Brain microvascular endothelial cell (primary cell): ENCODE measurements at regions not wholly inside any gene's neighbourhood (a gene's known extent, or its start where the extent isn't known, plus 50 kb on each side); places are given as distances from the start of the nearest gene placed in this dataset.

Experiments
- DNase-seq: peaks from one replicate; pipeline ENCODE4 v3.0.0-alpha.2; 2020
- H3K27ac ChIP-seq: fragments of 250-450 bp; sonication (Bioruptor Pico); 2 replicates; pipeline ENCODE4 v1.5.1; 2020; ENCODE audit warnings: mild to moderate bottlenecking, moderate library complexity
- H3K27me3 ChIP-seq: fragments of 250-450 bp; sonication (Bioruptor Pico); replicated peaks from 2 replicates; pipeline ENCODE4 v1.5.1; 2020; ENCODE audit warnings: mild to moderate bottlenecking
- H3K36me3 ChIP-seq: fragments of 250-450 bp; sonication (Bioruptor Pico); replicated peaks from 2 replicates; pipeline ENCODE4 v1.5.1; 2020; ENCODE audit warnings: mild to moderate bottlenecking
- H3K4me3 ChIP-seq: 2 replicates; pipeline ENCODE4 v1.5.1; 2011; ENCODE audit warnings: low read depth, mild to moderate bottlenecking, control low read depth, low read length, moderate library complexity
- CTCF ChIP-seq: IDR thresholded peaks from 2 replicates; pipeline ENCODE4 v1.5.1; 2011; ENCODE audit warnings: low read depth, mild to moderate bottlenecking, moderate library complexity, low read length, control low read depth, inconsistent platforms; ENCODE audit errors: missing control alignments
- in situ Hi-C: cut with HindIII; loops from 2 replicates; pipeline ENCODE4 v1.10.0; 2017; ENCODE audit warnings: low sequenced_read_pairs, low pct_ligation_motif_present

DNA sequence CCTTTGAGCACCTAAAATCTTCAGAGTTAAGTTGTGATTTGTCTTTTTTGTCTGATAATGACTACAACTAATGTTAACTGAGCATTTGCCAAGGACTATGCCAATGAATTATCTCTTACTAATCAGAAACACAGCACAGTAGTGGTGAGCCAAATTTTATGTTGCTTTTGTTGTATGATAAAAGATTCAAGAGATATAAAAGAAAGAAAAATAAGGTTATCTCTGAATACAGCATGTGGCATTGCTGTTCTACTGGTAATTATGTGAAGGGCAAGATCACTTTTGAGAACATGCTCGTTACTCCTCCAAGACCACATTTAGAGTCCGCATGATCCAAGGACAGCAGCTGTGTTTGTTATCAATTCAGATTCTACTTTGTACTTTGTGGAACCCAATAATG, 133.4 kb upstream of the MYLIP start:
- Histone ChIP-seq H3K4me3 (no peak overlapping the region), H3K27me3 (no peaks in the 10 kb centered on the region), H3K36me3 (no peaks in the 10 kb centered on the region), H3K27ac (no peak overlapping the region)
- no peak for DNase-seq
- no peak for TF ChIP-seq CTCF
- in situ Hi-C loops = no loop called here

- TF ChIP-seq CTCF = no peak
- no peak overlapping the region for H3K4me3 ChIP-seq
- no peak overlapping the region for H3K27ac ChIP-seq
- no peak for DNase-seq
- in situ Hi-C loops = no loop called here
- no peaks in the 10 kb centered on the region for H3K36me3 ChIP-seq
- peaks cover 2% of the 10 kb centered on the region for H3K27me3 ChIP-seq
Measured at GRCh38 chr6:15994814-15995459, 133.9 kb upstream of the MYLIP start.

- no peak overlapping the region for H3K27ac ChIP-seq
- in situ Hi-C loops = no loop called here
- no peak for DNase-seq
- no peak overlapping the region for H3K4me3 ChIP-seq
- TF ChIP-seq CTCF = no peak
- peaks cover 2% of the 10 kb centered on the region for H3K27me3 ChIP-seq
- H3K36me3 ChIP-seq = no peaks in the 10 kb centered on the region
Measured at GRCh38 chr6:15993716-15994228, 135.1 kb upstream of the MYLIP start.

- no peak for TF ChIP-seq CTCF
- peaks cover 2% of the 10 kb centered on the region for H3K27me3 ChIP-seq
- DNase-seq = no peak
- H3K27ac ChIP-seq = no peak overlapping the region
- H3K36me3 ChIP-seq = no peaks in the 10 kb centered on the region
- in situ Hi-C loops = no loop called here
- no peak overlapping the region for H3K4me3 ChIP-seq
Measured at GRCh38 chr6:15990179-15990578, 138.7 kb upstream of the MYLIP start.

DNA sequence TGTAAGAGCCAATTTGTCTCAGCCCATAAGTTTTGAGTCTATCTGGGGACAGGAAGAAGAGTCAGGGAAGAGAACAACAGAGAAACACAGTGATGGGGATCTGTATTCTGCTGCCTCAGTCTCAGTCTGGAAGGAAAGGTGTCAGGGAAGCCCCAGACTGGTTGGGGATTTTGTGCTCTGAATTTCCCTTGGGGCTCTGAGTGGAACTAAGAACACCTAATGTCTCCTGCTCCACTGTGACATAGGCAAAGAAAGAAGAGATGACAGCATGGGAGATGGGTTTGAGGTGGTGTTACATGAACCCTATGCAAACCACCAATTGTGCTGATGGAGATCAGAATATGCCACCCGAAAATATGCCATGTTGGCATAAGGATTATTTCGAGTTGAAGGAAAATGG, 139.5 kb upstream of the MYLIP start:
- TF ChIP-seq CTCF = no peak
- H3K36me3 ChIP-seq = no peaks in the 10 kb centered on the region
- DNase-seq = no peak
- H3K27ac ChIP-seq = no peak overlapping the region
- peaks cover 2% of the 10 kb centered on the region for H3K27me3 ChIP-seq
- no peak overlapping the region for H3K4me3 ChIP-seq
- in situ Hi-C loops = no loop called here

DNA sequence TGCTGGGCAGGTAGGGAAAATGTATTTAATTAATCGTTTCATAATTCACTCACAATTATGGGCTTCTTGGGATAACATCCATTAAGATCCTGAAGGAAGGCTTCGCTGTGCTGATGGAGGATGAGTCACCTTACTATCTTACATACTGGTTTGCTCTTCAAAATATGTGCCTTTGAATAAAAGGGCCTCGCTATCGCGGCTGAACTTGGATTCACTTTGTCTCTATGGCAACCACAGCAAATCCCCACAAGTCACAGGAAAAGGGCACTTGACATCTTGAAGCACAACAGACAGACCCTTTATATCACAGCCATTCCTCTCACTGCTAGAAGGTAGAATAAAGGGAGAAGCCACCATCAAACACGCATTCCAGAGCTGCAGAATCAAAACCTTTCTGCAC, 141.3 kb upstream of the MYLIP start:
- peaks cover 2% of the 10 kb centered on the region for H3K27me3 ChIP-seq
- no peak overlapping the region for H3K4me3 ChIP-seq
- in situ Hi-C loops = no loop called here
- peak; percentile 80 for DNase-seq
- TF ChIP-seq CTCF = no peak
- H3K36me3 ChIP-seq = no peaks in the 10 kb centered on the region
- no peak overlapping the region for H3K27ac ChIP-seq
